ENCODE measurements at regions not wholly inside any gene's neighbourhood (a gene's known extent, or its start where the extent isn't known, plus 50 kb on each side); places are given as distances from the start of the nearest gene placed in this dataset.

DNA sequence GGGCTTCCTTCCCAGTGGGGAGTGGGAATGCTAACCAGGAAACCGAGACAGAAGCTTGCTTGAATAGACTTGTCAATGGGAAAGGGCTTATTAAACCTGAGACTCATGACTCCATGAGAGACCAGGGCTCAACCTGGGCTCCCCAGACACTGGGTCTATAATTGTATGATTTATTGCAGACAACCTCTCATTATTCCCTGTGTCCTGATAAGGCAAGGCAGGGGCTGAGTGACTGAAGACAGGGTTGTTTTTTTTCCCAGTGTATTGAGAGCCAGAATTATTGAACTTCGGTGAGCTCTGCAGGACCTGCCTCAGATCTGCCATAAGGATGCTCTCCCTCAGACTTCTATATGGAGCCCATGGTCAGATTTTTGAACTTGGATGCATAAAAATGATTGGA is 79.5 kb upstream of the KLHL25 start:
- Histone ChIP-seq H3K36me3 (no peaks in the 10 kb centered on the region), H3K4me1 (no peaks in the 10 kb centered on the region), H3K27me3 (peaks cover 69% of the 10 kb centered on the region), H3K27ac (no peak overlapping the region), H3K9me3 (no peaks in the 10 kb centered on the region), H3K4me3 (no peak overlapping the region)
- no peak for ATAC-seq
- TF ChIP-seq POLR2AphosphoS5 (IDR thresholded peaks at IDR 0.05) (no peak), POLR2A (IDR thresholded peaks at IDR 0.05) (no peak), CTCF (IDR thresholded peaks at IDR 0.05) (no peak), EP300 (IDR thresholded peaks at IDR 0.05) (no peak)
- 80% methylated on average over 1 of the region's 2 CpGs; no CpG with 5 or more reads in 1 of the 2 donors for WGBS, 2 donors (ENCODE audit: low coverage in 1 of 2)

DNA sequence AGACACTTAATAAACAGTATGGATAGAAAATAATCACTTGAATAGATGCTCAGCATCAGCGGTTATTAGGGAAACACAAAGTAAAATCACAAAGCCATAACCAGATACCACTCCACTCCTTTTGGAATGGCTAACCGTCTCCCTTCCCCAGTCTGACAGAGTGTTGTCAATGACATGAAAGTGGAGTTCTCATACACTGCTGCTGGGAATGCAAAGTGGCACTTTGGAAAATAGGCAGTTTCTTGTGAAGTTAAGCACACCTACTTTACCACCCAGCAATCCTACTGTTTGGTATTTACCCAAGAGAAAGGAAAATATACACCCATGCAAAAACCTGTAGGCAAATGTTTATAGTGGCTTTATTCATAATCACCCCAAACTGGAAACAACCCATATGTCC is 81.0 kb upstream of the KLHL25 start:
- Histone ChIP-seq H3K4me3 (no peak overlapping the region), H3K36me3 (no peaks in the 10 kb centered on the region), H3K27me3 (peaks cover 80% of the 10 kb centered on the region), H3K27ac (no peak overlapping the region), H3K9me3 (no peaks in the 10 kb centered on the region), H3K4me1 (no peaks in the 10 kb centered on the region)
- WGBS, 2 donors (ENCODE audit: low coverage in 1 of 2): 65 to 78% methylated on average over 2 of the region's 2 CpGs
- no peak for TF ChIP-seq POLR2A (IDR thresholded peaks at IDR 0.05)
- TF ChIP-seq POLR2AphosphoS5 (IDR thresholded peaks at IDR 0.05): no peak
- no peak for TF ChIP-seq CTCF (IDR thresholded peaks at IDR 0.05)
- TF ChIP-seq EP300 (IDR thresholded peaks at IDR 0.05): no peak
- ATAC-seq: no peak

GRCh38 chr15:85878828-85879225 is 84.1 kb upstream of the KLHL25 start:
- no peak for ATAC-seq
- no peaks in the 10 kb centered on the region for H3K4me1 ChIP-seq
- WGBS, 2 donors (ENCODE audit: low coverage in 1 of 2): 14 to 20% methylated on average over 1 to 3 of the region's 3 CpGs
- no peaks in the 10 kb centered on the region for H3K9me3 ChIP-seq
- H3K36me3 ChIP-seq: no peaks in the 10 kb centered on the region
- peaks cover 58% of the 10 kb centered on the region for H3K27me3 ChIP-seq
- no peak overlapping the region for H3K4me3 ChIP-seq
- H3K27ac ChIP-seq: no peak overlapping the region
- TF ChIP-seq EP300 (IDR thresholded peaks at IDR 0.05) (no peak), CTCF (IDR thresholded peaks at IDR 0.05) (no peak), POLR2AphosphoS5 (IDR thresholded peaks at IDR 0.05) (no peak), POLR2A (IDR thresholded peaks at IDR 0.05) (no peak)

DNA sequence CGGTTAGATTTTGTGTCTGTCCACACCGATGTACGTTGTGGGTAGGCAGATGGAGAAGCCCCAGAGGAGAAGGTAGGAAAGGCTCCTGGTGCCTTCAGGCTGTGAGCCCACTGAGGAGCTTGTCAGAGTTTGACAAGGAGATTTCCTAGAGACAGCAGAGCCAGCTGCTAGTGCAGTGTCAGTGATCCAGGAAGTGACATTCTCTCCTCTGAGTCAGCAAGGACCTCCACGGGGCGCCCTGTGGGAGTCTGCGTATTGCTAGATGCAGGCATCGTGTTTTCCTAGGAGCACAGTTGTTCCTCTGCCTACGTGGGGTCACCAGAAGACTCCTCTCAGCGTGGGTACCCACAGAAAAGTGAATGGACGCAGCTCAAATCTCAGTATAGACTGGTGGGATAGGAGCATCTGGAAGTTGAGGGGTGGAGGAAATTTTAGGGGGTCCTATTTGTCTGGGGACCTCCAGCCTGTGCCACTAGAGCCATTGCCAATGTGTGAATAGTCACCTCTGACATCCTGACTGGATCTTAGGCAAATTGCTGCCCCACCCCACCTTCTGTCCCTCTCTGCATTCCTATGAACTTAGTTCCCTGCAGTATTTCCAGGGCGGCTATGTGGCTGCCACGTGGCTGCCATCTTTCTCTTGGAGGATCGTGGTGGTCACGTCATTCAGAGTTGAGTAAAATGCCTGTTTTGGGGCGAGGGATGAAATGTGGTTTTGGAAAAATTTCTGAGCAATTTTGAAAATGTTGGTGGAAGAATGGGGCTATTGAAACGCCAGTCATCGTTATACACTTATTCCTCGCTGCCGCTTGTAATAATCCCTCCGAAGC is 84.8 kb upstream of the KLHL25 start:
- ATAC-seq: no peak
- Histone ChIP-seq H3K27ac (no peak overlapping the region), H3K9me3 (no peaks in the 10 kb centered on the region), H3K4me3 (no peak overlapping the region), H3K27me3 (peaks cover 53% of the 10 kb centered on the region), H3K4me1 (no peaks in the 10 kb centered on the region), H3K36me3 (no peaks in the 10 kb centered on the region)
- 72 to 76% methylated on average over 10 to 16 of the region's 20 CpGs for WGBS, 2 donors (ENCODE audit: low coverage in 1 of 2)
- TF ChIP-seq POLR2AphosphoS5 (IDR thresholded peaks at IDR 0.05) (no peak), EP300 (IDR thresholded peaks at IDR 0.05) (no peak), CTCF (IDR thresholded peaks at IDR 0.05) (no peak), POLR2A (IDR thresholded peaks at IDR 0.05) (no peak)
